SK-N-SH (cell line): ENCODE measurements at regions not wholly inside any gene's neighbourhood (a gene's known extent, or its start where the extent isn't known, plus 50 kb on each side); places are given as distances from the start of the nearest gene placed in this dataset.

Source experiments
- POLR2AphosphoS5 ChIP-seq: IDR thresholded peaks from 2 replicates; pipeline ENCODE4 v1.6.1; 2012; ENCODE audit warnings: low read depth, low read length
- SMC3 ChIP-seq: IDR thresholded peaks from 2 replicates; pipeline ENCODE4 v1.6.1; 2012; ENCODE audit warnings: low read depth, low read length, improper control_type of control experiment
- USF1 ChIP-seq: IDR thresholded peaks from 2 replicates; pipeline ENCODE4 v1.4.0; 2012; ENCODE audit warnings: low read depth, borderline replicate concordance

DNA sequence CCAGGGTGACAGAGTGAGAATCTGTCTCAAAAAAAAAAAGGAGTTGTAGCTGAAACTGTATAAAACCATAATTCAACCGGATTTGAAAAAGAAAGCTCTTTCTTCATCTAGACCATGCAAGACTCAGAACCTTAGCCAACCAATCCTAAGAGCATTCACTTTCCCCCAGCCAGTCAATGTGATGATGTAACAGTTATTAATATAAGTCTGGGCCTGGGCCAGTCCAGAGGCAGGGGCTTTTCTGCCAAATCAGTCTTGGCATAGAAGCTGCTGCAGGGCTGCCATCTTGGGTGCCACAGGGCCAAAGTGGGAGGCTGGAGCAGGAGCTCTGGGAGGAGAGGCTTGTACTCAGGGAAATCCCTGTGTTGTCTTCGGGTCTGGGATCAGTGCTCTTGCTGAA is 288.4 kb downstream of the CLIC5 start:
- no peak for TF ChIP-seq USF1
- no peak for TF ChIP-seq POLR2AphosphoS5
- TF ChIP-seq SMC3 = no peak
